CD4-positive, alpha-beta T cell (primary cell): ENCODE measurements at regions not wholly inside any gene's neighbourhood (a gene's known extent, or its start where the extent isn't known, plus 50 kb on each side); places are given as distances from the start of the nearest gene placed in this dataset.

Experiments used
- ATAC-seq: fragments of 200-7000 bp; cut with Tn5 transposase; one replicate; pipeline ENCODE4 v1.10.0; 2022; ENCODE audit warnings: mild to moderate bottlenecking; ENCODE audit not compliant: poor library complexity
- CTCF ChIA-PET: fragments of 350-600 bp; sonication (Branson Sonifier 250); formaldehyde crosslinking; loops from one replicate; lab custom pipeline; 2021; ENCODE audit warnings: antibody characterized with exemption, inconsistent platforms; lab: Charles Lee
- POLR2A ChIA-PET: fragments of 350-600 bp; sonication (Branson Sonifier 250); formaldehyde crosslinking; loops from one replicate; lab custom pipeline; 2021; ENCODE audit warnings: antibody characterized with exemption, inconsistent platforms; lab: Charles Lee
- DNase-seq, 14 experiments: peaks; one replicate each; pipeline ENCODE4 v3.0.0-alpha.2; 2013 to 2020; ENCODE audit warnings: mixed read lengths in 2 of 14
- H3K27ac ChIP-seq, 2 donors: one replicate each; pipeline versions ENCODE4 v1.5.1 to v1.7.0; 2013; ENCODE audit warnings: low read length in 2 of 2, low read depth in 1 of 2, mild to moderate bottlenecking in 1 of 2
- H3K27me3 ChIP-seq, 2 experiments: 1 replicate in 1 of 2; 2 replicates in 1 of 2; pipeline versions ENCODE4 v1.6.1 to v1.7.0; 2013; ENCODE audit warnings: low read length in 2 of 2, control low read depth in 1 of 2, mild to moderate bottlenecking in 1 of 2, moderate library complexity in 1 of 2; ENCODE audit not compliant: insufficient read depth in 2 of 2, control insufficient read depth in 1 of 2
- H3K36me3 ChIP-seq: one replicate; pipeline ENCODE4 v1.6.1; 2013; ENCODE audit warnings: low read length, control low read depth; ENCODE audit not compliant: insufficient read depth
- H3K4me1 ChIP-seq: one replicate; pipeline ENCODE4 v1.6.1; 2013; ENCODE audit warnings: low read length, control low read depth; ENCODE audit not compliant: insufficient read depth
- H3K4me3 ChIP-seq: one replicate; pipeline ENCODE4 v1.5.1; 2013; ENCODE audit warnings: mild to moderate bottlenecking, low read length, moderate library complexity
- H3K9me3 ChIP-seq, 2 experiments: 1 replicate in 1 of 2; 2 replicates in 1 of 2; pipeline versions ENCODE4 v1.6.1 to v1.7.0; 2013; ENCODE audit warnings: low read length in 2 of 2, mild to moderate bottlenecking in 2 of 2, control low read depth in 1 of 2, moderate library complexity in 1 of 2; ENCODE audit not compliant: control insufficient read depth in 1 of 2, insufficient read depth in 1 of 2
- H3K27ac Mint-ChIP-seq: one replicate; pipeline ENCODE4 v1.8.0; 2020; ENCODE audit warnings: mixed read lengths
- H3K27me3 Mint-ChIP-seq: one replicate; pipeline ENCODE4 v1.8.0; 2021; ENCODE audit warnings: mixed read lengths
- H3K36me3 Mint-ChIP-seq: one replicate; pipeline ENCODE4 v1.8.0; 2021; ENCODE audit warnings: low read depth, mixed read lengths
- H3K4me1 Mint-ChIP-seq: one replicate; pipeline ENCODE4 v1.8.0; 2021; ENCODE audit warnings: low read depth, mixed read lengths
- H3K4me3 Mint-ChIP-seq: one replicate; pipeline ENCODE4 v1.8.0; 2020; ENCODE audit warnings: mild to moderate bottlenecking, mixed read lengths
- H3K9me3 Mint-ChIP-seq: one replicate; pipeline ENCODE4 v1.8.0; 2020; ENCODE audit warnings: mixed read lengths
- CTCF ChIP-seq: fragments of 200-600 bp; IDR thresholded peaks from one replicate; pipeline ENCODE4 v1.8.0; 2022; ENCODE audit warnings: antibody characterized with exemption, mild to moderate bottlenecking
- intact Hi-C, 2 experiments: fragments of 100-400 bp; cut with DNase I in 1 of 2; cut with micrococcal nuclease in 1 of 2; formaldehyde crosslinking; loops; one replicate each; pipeline versions ENCODE4 v1.15.1 to v1.9.0; 2023 to 2025; cut with DNase I, micrococcal nuclease

GRCh38 chr13:85321734-85322133 is 477.5 kb downstream of the SLITRK6 start:
- no peak overlapping the region for H3K4me3 ChIP-seq
- H3K27ac Mint-ChIP-seq: no peak overlapping the region
- no peaks in the 10 kb centered on the region for H3K27me3 Mint-ChIP-seq
- no peaks in the 10 kb centered on the region for H3K4me1 ChIP-seq
- intact Hi-C loops: no loop called here
- ChIA-PET CTCF (no interaction called here), POLR2A (no interaction called here)
- ATAC-seq (no peak), DNase-seq (no peak)
- no peaks in the 10 kb centered on the region for H3K36me3 ChIP-seq
- H3K9me3 ChIP-seq: peaks cover 0 to 5% of the 10 kb centered on the region in 2 experiments
- no peak for TF ChIP-seq CTCF
- H3K36me3 Mint-ChIP-seq: no peaks in the 10 kb centered on the region
- H3K27ac ChIP-seq: no peak overlapping the region
- H3K27me3 ChIP-seq: no peaks in the 10 kb centered on the region
- no peaks in the 10 kb centered on the region for H3K9me3 Mint-ChIP-seq
- no peaks in the 10 kb centered on the region for H3K4me1 Mint-ChIP-seq
- H3K4me3 Mint-ChIP-seq: no peak overlapping the region

GRCh38 chr13:85317781-85318180 is 481.4 kb downstream of the SLITRK6 start:
- intact Hi-C loops: no loop called here
- Mint-ChIP-seq H3K4me1 (no peaks in the 10 kb centered on the region), H3K27ac (no peak overlapping the region), H3K9me3 (peaks cover 4% of the 10 kb centered on the region), H3K4me3 (no peak overlapping the region), H3K36me3 (no peaks in the 10 kb centered on the region), H3K27me3 (no peaks in the 10 kb centered on the region)
- Histone ChIP-seq H3K4me3 (no peak overlapping the region), H3K27me3 (no peaks in the 10 kb centered on the region), H3K9me3 (no peaks in the 10 kb centered on the region), H3K4me1 (no peaks in the 10 kb centered on the region), H3K27ac (no peak overlapping the region), H3K36me3 (no peaks in the 10 kb centered on the region)
- no peak for ATAC-seq
- no peak for DNase-seq
- POLR2A ChIA-PET: no interaction called here
- no peak for TF ChIP-seq CTCF
- CTCF ChIA-PET: no interaction called here

GRCh38 chr13:85316506-85317025 is 482.7 kb downstream of the SLITRK6 start:
- Histone ChIP-seq H3K4me3 (no peak overlapping the region), H3K27ac (no peak overlapping the region), H3K4me1 (no peaks in the 10 kb centered on the region), H3K9me3 (no peaks in the 10 kb centered on the region), H3K27me3 (no peaks in the 10 kb centered on the region), H3K36me3 (no peaks in the 10 kb centered on the region)
- no peak for TF ChIP-seq CTCF
- no peak for ATAC-seq
- H3K36me3 Mint-ChIP-seq: no peaks in the 10 kb centered on the region
- no peaks in the 10 kb centered on the region for H3K4me1 Mint-ChIP-seq
- intact Hi-C loops: no loop called here
- peaks cover 4% of the 10 kb centered on the region for H3K9me3 Mint-ChIP-seq
- H3K27ac Mint-ChIP-seq: no peak overlapping the region
- ChIA-PET POLR2A (no interaction called here), CTCF (no interaction called here)
- no peaks in the 10 kb centered on the region for H3K27me3 Mint-ChIP-seq
- no peak overlapping the region for H3K4me3 Mint-ChIP-seq
- no peak for DNase-seq
